COLO668 (cell line): ENCODE measurements at regions not wholly inside any gene's neighbourhood (a gene's known extent, or its start where the extent isn't known, plus 50 kb on each side); places are given as distances from the start of the nearest gene placed in this dataset.

Experiments used
- DNase-seq: peaks from one replicate; lab custom pipeline; 2025; ENCODE audit not compliant: unreplicated experiment; lab: John Stamatoyannopoulos, UW

DNA sequence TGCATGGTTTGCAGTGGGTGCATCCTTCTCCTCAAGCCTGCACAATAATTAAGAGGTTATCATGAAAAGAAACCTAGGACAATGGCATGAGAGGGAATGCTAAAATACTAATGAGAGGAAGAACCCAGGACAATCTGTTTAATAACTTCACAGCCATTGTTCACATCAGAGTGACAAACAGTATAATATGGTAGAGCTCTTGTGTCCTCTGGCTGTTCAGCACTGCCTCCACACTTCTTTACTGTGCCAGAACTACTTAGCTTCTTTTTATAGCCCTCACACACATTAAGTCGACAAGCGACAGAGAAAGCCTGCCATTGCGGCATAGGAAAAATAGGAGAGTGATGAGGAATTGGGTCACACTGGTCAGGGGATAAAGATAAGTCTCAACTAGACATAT lies 65.0 kb upstream of the MEIS2 start:
- no peak for DNase-seq

DNA sequence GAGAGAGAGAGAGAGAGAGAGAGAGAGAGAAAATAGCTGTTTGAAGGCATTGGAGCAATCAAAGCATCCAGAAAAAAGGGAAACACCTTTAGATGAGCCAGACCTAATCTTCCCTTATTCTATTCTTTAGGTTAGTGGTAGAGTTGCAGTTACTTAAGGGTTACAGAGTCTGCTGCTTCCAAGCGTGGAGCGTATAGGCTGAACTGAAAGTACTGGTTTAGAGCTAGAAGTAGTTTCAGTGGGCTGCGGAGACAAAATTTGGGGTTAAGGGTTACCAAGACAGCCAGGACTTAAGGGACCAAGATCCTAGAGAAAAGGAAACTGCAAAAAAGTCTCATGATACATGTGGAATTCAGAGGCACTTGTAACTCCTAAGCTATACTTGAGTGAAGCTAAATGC lies 66.1 kb upstream of the MEIS2 start:
- no peak for DNase-seq

DNA sequence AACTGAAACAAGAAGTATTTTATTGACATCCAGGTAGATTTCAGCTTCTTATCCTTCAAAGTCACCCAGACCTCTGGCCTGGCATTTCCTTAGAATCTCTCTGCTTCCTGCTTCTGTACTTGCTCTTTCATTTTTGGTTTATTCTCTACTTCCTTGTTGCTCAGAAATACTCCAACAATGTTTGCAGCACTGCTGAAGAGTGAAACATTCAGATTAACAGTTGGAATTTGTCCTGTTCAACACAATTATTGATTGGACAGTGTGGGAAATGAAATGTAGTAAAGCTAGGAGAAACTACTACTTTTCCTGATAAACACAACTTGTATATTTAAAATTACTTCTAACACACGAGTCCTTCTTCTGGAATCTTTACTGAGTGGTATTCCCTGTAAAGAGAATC lies 81.0 kb upstream of the MEIS2 start:
- no peak for DNase-seq

DNA sequence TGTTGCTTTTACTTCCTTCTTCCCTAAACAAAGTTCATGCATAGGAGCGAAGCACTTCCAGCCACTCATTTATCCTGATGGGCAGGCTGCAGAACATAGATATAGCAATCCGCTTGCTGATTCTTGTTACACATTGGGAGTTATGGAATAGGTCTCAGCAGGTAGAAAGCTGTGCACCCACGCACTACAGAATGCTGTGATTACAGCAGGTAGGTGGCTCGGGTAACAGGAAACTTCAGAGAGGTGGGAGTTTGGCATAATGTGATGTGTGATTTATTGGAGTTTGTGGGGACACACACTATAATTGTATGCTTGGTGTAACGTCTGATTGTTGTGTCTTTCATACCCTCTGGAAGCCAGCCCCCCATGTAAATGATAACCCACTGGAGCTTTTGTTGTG lies 99.2 kb upstream of the MEIS2 start:
- DNase-seq = no peak

DNA sequence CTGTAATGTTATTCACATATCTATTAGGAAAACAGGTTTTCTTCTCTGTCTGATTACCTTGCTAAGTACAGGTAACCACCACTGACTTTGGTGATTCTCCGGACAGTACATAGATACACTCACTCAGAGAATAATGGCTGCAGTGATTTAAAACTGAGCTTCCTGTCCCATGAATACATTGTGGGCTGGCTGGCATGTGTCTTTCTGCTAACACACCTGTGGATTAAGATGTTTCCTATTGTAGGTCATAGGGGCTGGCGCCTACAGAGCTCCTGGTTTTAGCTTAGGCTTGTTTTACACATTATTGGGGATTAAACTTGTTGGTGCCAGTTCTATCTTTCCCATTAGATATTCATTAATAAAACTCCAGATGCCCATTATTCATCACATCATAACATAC lies 102.7 kb upstream of the MEIS2 start:
- DNase-seq = no peak

DNA sequence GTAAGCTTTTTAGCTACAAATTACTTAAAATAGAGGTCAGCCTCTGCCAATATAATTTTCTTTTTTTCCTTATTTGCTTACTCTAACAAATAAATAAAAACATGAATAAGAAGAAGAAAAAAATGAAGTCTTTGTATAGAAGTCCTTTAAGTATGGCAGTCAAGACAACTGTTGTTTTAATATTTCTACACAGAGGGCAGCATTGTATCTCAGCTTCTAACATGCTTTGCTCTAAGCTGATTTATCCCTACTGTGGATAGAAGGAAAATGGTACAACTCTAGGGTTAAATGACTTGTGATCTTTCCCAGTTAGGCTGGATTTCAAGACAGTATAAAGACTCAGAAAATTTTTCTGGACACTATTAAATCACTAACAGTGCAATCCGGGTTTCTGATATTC lies 104.3 kb upstream of the MEIS2 start:
- DNase-seq = no peak

DNA sequence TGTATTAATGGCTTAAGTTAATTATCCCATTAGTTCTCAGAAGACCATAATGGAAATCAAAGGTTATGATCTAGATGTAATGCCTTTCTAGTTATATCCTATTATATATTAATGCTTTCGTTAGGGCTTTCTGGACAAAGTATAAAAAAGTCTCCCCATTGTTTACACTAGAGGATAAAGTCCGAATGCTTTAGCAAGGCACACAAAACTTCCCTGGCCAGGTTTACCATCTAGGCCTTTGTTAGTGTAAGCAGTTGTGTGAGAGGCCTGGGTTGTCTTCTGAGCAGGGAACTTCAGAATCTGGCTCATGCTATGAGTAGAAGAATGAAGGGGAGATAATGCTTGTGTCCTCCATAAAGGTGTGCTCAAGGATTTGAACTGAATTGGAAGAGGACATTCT lies 106.3 kb upstream of the MEIS2 start:
- no peak for DNase-seq

DNA sequence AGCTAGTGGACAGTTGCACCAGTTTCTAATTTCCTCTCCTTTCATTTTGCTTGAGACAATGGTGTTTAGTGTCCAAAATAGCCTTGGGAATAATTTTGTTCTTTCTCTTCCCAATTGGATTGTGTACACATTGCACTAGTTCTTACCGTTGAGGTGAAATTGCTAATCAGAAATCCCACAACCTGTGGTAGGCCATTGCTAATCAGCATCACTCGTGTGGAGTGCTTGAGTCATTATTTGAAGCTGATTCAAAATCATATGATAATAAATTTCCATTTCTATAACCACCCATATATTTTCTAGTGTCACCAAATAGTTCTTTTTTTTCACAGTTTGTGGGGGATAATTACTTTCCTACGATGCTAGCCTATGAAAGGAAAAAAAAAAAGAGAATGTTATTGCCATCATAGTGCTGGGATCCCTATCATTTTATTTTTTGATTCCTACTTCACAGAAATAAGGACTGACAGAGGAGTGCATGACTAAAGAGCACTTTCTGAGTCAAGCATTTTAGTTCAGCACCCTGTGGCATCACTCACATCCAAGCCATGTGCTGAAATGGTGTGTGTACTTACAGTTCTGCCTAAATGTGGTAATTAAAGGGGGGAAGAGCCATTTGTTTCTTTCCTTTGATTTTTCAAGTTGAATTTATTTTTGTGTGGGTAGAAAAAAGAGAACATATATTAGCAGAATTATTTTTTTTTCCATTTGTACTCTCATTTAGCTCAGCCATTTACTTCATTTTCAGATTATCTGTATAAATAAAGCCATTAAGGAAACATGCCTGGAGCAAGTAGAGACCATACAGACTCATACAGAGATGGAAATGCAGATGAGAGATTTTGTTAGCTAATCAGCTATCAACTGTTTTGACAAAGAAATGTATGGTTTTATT lies 108.0 kb upstream of the MEIS2 start:
- DNase-seq = no peak

DNA sequence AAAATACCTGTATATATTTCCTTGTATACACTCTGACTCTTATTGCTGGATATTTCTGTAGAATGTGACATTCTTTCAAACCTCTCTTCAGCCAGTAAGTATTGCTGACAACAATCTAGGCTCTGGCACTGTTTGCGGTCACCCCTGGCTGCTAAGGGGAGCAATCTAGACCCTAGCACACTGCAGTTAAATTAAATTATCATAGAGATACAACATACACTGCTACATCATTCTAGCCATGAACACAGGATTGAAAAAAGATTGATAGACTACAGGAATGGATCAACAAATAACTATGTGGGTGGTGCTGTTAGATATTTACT lies 108.7 kb upstream of the MEIS2 start:
- DNase-seq = no peak

DNA sequence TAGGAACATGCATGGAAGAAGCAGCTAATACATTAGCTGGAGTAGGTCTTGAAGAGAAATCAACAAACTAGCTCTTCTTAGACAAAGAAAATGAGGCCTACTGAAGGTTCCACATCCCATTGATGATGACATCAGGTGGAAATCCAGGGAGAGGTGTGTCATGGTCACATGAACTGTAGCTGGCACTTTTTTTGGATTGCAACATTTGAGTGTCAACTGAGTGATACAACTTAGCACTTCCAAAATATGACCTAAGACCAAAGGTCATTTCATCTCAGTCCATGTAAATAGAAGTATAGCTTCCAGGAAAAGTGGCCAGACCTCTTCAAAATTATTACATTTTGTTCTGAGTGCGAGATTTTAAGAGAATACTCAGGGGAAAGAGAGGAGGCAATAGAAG lies 117.2 kb upstream of the MEIS2 start:
- DNase-seq = no peak

DNA sequence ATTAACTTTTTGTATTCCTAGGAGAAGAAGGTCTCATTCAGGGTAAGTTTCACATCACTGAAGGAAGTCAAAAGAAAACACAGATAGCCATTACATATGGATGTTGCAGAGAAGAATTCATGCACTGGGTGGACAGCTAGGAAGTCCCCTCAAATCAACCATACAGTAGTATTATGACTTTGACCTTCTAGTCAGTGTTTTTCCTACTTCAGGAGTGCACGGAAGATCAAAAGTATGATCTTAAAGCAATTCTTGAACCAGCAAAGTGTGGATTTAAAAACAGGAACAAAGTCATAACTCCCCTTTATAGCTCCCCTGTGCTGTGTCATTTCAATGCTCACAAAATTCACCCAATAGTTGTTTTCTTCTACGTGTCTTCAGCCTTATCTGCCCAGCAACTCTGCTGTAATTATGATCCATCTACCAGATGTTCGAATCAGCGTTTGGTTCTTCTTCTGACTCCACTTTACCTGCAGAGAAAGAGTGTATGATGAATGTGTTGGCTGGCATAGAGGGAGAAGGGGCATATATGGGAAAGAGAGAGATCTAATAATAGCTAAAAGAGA lies 118.1 kb upstream of the MEIS2 start:
- no peak for DNase-seq

DNA sequence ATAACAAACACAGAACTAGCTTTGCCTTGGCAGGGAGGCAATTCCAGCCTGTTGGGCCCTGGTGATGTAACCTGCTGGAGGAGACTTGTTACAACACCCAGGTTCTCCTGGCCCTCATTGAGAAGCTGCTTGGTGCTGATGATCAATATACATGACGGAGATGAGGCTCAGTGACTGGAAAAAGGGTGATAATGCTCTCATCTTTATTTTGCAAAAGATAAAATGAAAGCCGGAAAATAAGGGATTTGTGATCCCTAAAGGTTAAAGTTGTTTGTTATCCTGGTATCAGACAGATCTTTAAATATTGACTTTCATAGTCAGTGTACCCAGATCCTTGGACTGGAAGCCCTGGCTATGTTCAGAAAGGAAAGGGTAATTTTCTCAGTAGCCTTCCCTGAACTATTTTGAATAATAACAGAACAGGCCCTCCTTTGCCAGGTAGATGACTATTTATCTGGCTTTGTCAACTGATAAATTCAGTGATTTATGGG lies 118.9 kb upstream of the MEIS2 start:
- DNase-seq = no peak

DNA sequence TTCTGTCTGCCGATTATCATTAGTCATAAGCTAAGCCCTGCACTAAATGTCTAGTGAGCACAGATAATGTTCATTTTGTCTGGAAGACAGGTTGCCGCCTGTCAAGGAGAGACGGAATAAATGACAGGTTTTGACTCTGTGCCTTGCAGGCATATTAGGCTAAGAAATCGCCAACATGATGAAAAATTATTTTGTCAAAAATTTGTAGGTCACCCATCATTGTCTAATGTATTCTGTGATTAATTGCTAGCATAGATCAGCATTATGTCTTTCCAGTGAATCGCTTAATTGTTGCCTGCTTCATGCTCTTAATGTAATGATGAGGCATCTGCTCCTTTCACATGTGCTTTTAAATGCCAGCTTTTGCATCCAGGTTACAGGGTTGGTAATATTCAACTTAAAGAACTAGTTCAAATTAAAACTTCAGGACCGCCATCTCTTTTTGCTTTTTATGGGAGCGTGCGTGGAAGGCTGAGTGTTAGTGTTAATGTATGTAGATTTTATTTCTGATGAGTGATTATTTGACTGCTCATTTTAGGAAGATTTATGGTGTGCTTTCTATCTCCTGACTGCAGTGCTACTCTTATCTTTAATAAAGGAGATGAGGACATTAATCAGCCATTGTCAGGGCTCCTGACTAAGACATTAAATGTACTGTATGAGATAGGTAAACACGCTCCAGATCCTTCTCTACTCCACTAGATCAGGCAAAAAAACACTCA lies 120.8 kb upstream of the MEIS2 start:
- no peak for DNase-seq

DNA sequence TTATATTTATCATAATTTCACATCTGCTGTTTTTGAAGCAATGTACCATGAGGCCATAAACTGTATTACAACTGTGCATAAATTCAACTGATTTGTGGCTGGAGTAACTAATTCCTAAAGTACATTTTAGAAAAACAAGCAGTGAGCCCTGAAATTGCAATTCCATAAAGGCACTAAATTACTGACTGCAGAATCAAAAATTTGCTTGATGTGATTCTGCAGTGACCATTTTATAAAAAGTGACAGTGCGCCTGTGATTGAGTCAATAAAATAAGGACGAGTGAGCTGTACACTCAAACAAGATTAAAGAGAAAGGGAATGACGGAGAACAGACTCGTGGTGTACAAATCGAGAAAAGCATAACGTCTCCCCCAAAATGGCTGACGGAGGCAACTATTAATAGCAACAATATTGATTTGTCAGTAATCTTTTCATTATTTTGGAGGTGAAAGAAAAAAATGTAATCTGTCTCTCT lies 121.4 kb upstream of the MEIS2 start:
- no peak for DNase-seq

DNA sequence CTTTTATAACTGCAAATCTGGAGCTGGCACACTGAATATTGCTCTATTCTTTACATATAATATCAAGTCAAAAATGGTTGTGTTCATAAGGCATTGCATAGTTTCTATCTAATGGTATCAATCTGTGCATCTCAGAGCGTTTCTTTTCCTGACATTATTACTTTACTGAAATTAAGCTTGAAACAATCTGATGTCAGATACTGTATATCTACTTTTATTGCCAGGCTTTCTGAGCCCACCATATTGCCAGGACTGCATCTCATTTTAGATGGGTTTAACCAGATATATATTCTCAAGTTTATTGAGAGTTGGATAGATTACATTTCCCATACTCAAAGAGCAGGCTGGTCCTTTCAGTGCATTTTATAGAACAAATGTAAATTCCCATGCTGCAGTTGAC lies 122.7 kb upstream of the MEIS2 start:
- DNase-seq = no peak

DNA sequence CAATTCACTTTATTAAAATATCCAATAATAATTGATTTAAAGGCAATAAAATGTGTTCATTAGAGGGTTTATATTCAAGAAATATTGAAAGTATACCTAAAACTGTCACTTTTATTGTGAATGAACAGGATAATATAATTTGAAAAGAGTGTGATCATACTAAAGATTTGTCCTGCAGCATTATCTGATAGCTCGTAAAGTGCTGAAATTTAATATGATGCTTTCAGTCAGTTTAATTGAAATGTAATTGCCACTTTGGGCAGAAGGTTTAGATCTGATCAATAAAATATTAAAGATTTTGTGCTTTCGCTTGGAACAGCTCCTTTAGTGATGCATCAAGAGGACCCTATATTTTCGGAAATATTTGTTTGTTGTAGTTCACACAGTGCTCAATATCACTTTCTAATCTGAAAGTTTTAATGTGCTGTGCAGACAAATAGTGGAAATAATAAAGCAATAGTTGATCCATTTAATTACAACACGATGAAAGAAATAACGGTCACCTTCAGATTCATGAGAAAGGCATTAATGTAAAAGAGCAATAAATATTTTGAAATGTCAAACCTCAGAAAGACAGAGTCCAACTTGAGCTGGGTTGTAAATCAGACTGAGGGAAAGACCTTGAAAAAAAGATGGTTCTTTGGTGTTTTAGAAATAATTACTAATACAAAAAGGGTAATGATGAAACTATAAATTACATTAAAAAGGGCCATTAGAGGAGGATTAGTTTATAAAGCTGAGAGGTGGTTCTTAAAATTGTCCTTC lies 129.7 kb upstream of the MEIS2 start:
- no peak for DNase-seq

DNA sequence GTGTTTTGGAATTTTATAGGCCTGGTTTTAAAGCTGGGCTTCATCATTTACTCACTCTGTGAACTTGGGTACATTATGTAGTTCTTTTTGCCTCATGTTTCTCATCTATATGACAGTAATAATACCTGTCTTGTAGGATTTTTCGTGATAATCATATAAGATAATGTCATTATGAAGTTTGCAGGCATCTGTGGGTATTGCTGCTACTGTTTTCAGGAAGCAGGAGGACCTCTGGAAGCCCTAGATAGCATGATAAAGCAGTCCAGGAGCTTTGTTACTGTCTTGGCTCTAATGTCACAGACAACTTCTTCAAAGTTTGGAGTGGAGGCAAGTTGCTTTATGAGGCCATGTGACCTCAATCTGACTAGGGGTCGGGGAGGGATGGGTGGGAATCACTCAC lies 145.0 kb upstream of the MEIS2 start:
- DNase-seq = no peak

DNA sequence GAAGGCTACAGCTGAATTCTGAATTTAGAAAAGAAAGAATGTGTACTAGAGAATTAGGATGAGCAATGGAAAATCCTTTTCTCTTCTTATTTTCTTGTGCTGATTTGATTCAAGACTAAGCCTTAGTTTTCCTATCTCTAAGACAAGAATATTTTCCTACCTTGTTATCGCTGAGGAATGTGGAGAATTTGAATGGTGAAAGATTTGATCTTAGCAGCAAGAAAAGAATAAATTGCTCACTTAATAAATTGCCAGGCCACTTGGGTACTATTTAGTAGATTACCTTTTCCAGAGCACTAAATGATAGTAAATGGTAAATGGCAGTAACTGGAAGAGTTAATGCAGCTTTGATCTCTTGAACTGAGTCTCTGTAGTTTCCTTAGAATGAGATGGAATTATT lies 145.7 kb upstream of the MEIS2 start:
- DNase-seq = no peak

DNA sequence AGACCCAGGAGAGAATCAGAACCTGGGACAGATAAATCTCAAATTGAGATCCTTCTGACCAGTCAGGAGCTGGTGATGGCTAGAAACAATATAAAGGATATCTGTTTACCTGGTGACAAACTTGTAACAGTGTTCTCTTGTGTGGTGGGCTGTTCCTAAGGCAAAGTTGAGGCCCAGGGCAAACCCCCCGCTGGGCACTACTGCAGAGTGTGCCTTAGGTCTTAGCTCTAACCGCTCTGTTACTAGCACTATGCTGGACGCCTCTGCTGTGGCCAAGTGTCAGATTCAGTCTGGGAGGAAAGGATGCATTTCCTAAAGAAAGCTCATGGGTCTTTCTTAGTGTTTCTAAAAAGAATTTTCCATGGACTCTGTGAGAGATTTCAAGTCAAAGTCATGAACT lies 146.5 kb upstream of the MEIS2 start:
- no peak for DNase-seq

DNA sequence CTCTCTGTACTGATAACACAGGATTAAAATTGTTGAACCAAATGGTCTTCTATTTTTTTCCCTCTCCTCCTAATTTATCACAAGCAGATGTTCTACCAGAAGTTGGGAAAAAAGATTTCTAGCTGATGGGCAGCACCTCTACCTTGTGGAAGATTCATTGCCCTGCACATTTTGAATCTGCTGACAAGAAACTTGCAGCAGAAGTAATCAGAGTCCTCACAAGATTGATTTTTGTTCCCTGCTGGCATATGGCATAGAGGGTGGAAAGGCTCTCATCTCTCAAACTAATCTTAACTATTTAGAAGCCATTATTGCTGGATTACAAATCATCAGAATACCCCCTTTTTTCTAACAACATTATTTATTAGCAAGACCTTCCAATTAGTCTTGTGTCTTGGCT lies 148.9 kb upstream of the MEIS2 start:
- DNase-seq = no peak

DNA sequence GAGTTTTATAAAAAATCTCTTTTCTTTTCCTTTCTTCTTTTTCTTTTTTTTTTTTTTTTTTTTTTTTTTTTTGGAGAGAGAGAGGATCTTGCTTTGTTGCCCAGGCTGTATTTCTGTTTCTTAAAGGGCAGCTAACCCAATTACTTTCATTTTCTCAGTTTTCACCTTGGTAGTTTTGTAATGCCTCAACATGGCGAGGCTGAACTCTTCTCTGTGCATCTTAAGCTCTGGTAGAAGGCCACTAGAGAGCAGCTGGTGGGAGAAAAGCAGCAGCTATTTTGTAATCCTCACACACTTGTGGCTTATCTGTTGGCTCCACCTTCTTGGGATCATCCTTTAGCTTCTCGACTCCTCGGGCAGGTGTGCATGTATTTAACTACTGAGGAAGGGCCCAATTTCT lies 152.2 kb upstream of the MEIS2 start:
- no peak for DNase-seq
